Hematopoietic multipotent progenitor cell treated with erythropoietin and hydrocortisone succinate and interleukin-3 and kit ligand, for 6 days (in vitro differentiated cells): ENCODE measurements at regions not wholly inside any gene's neighbourhood (a gene's known extent, or its start where the extent isn't known, plus 50 kb on each side); places are given as distances from the start of the nearest gene placed in this dataset.
"Not testable (repeated sequence)": the region's sequence is repeated elsewhere in the genome, so short reads cannot be mapped to it uniquely, and the experiment has no call there.

Experiments used
- DNase-seq: peaks from one replicate; pipeline ENCODE4 v3.0.0-alpha.2; 2015

DNA sequence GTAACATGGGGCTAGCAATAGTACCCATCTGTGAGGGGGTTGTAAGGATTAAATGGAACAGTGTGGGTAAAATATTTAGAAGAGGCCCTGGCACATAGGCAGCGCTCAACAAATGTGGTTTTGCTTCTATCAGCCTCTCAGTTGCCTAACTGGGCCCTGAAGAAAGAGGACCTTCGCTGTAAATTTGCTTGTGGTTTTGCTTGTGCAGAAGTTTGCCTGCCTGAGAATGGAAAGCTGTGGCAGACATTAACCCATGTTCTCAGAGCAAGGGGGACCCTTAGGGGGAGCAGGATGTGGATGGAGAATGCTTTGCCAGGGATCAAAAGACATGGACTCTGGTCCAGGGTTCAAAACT, 160.1 kb downstream of the BRMS1L start:
- peak; percentile 3 for DNase-seq

DNA sequence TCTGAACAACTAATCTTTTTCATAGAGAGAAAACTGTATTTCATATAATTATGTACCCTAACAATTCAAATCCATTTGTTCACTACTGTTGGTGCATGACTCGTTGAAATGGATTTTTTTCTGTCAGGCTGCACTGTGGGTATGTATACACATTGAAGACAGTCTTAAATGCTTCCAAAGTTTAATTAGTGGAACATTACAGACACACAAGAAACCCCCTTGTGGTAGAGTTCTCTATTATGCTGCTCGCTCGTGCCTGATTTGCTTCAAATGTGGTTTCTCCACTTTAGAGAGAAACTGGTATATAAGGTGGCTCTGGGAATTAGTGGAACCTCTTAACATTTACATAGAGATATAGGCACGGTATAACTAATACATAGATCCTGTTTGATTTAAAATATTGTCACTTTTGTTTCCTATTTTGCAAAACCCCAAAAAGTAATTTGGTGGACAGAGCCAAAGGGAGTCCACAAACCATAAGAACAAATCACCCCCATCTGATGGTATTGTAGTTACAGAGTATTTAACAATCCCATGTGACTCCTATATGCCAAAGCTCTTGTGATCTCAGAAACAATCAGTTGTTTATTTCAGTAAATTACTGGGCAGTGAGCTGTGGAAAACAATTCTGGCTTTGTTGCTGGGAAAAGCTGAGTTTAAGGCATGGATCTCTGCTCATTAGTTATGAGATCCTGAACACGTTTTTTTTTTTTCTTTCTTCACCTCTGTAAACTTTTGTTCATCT, 159.5 kb downstream of the BRMS1L start:
- no peak for DNase-seq

DNA sequence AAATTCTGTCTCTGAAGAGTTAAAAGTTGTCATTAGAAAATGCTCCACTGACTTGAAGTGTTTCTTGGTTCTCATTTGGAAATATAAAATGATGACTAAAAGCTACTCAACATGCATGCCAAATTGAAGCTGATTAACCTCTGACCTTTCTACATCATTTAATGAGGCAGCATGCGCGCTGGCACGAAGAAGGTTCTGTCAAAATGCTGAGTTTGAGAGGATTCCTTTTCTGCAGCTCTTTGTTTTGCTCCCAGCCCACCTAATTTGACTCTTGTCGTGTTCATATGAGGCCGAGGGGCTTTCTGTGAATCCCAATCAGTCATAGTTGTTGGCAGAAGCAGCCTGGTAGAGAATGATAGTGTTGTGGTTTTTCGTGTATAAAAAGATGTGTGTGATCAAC, 153.4 kb downstream of the BRMS1L start:
- DNase-seq = no peak

DNA sequence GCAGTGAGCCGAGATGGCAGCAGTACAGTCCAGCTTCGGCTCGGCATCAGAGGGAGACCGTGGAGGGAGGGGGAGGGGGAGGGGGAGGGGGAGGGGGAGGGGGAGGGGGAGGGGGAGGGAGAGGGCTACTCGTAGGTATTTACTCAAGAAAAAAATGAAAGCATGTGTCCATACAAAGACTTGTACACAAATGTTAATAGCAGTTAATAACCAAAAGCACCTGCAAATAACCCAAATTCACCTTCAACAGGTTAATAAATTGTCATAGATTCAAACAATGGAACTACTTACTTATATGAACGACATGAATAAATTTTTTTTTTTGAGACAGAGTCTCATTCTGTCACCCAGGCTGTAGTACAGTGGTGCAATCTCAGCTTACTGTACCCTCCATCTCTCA, 152.4 kb downstream of the BRMS1L start:
- DNase-seq = no peak

DNA sequence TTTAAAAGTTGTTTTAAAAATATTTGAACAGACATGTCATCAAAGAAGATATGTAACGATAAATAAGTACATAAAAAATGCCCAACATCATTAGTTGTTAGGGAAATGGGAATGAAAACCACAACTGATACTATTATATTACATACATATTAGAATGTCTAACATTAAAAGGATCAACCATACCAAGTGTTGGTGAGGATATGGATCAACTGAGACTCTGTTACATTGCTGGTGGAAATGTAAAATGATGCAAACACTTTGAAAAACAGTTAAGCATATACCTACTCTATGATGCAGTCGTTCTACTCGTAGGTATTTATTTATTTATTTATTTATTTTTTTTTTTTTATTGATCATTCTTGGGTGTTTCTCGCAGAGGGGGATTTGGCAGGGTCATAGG, 149.7 kb downstream of the BRMS1L start:
- no peak for DNase-seq

DNA sequence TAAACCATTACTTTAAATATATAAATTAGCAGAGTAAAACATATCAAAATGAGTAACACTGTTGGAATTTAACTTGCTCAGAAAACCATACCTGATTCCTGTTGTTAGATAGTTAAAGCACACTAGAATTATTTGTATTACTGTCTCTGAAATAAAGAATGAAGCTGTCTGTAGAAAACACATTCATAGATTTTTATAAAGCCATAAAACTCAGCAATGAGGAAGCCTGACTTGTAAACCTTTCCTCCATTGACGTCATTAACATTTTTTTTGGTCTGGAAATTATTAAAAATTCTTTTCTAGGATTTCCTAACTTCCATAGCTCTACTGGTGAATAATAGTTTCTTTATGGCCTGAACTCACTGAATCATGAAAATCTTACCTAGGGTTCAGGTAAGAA, 147.6 kb downstream of the BRMS1L start:
- no peak for DNase-seq

DNA sequence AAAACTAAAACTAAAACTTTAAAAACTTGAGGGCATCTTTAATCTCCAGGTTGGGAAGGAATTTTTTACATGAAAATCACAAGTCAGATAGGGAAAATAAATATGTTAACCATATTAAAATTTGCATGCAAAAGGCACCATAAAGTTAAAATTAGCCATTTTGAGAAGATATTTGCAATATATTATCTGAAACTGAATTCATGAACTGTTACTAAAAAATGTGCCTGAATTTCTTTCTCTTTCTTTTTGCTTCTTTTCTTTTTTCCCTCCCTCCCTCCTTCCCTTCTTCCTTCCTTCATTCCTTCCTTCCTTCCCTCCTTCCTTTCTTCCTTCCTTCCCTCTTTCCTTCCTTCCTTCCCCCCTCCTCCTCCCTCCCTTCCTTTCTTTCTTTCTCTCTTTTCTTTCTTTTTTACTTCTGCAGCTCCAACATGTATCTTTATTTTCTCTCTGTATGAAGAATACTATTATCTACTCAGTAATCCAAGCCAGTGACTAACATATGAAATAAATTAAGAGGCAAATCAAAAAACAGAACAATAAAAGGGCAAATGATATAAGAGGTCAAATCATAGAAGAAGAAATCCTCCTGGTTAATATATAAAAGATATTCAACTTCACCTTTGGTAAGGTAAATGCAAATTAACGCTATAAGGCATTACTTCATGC, 146.0 kb downstream of the BRMS1L start:
- no peak for DNase-seq

DNA sequence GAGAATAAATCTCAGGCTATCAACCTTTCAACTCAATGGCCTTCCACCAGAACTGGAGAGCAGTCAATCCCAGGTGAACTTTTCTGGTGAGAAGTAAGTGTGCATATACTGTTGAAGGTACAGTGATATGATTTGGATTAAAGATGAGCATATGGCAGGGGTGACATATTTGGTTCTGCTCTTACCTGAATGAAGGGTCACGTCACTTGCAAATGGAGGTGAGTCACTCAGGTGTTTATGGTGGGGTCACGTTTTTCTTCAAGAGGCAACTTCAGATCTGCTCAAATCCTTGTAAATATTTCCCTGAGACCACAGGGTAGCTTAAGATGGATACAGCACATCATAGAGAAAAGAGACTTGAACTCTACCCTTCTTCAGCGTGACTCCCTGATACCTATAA, 143.2 kb downstream of the BRMS1L start:
- no peak for DNase-seq

DNA sequence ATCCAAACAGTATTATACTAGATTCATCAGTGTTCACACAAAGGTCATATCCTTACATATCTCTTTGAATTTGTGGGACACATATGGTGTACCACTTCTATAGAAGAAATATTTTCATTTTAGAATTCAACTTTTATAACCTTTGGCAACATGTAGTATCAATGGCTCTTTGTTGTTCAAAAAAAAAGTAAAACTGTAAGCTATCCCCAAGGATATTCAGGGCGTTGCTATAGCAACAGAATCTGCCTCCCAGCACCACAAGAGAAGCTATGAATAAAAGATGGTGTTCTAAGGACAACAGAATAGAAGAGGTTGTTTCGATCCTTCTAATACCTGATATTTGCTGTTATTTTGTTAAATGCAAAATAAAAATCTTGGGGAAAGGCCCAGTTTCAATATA, 139.3 kb downstream of the BRMS1L start:
- DNase-seq = no peak

DNA sequence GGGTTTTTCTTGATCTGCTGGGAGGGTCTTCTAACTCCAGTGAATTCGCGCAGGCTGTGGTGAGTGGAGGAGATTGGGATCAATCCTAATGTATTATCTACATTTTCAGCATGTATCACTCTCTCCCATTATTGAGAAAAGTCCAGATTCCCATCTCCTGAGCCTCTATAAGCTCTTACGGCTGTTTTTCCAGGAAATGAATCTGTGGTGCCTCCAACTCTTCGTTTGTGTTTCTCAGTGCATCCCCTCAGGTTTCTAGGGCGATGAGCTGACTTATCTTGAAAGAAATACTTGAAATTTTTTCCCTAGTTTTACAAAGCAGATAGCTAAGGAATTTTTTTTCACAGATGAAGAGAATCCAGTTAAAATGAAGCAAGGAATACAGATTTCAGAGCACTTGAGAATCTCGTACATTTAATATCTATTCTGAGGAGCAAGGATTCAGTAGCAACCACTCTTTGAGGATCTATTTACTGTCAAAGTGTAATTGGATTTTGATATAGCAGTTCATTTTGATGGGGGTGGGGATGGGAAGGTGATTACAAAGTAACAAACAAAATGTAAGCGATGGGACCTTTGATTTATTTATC, 138.7 kb downstream of the BRMS1L start:
- DNase-seq = no peak

DNA sequence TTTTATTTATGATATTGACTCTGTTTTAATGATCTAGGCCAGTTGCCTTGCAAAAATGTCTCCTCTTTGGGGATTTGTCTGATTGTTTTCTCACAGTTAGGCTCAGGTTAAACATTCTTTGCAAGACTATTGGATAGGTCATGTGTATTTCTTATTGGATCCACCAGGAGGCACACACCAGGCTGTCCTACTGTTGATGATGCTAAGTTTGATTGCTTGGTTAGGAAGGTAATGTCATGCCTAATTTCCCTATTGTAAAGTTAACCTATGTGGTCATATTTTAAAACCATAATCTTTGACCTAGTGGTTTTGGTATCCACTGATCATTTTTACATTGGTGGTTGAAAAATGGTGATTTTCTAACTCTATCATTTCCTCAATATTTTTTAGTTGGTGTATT, 137.1 kb downstream of the BRMS1L start:
- peak; percentile 24 for DNase-seq

DNA sequence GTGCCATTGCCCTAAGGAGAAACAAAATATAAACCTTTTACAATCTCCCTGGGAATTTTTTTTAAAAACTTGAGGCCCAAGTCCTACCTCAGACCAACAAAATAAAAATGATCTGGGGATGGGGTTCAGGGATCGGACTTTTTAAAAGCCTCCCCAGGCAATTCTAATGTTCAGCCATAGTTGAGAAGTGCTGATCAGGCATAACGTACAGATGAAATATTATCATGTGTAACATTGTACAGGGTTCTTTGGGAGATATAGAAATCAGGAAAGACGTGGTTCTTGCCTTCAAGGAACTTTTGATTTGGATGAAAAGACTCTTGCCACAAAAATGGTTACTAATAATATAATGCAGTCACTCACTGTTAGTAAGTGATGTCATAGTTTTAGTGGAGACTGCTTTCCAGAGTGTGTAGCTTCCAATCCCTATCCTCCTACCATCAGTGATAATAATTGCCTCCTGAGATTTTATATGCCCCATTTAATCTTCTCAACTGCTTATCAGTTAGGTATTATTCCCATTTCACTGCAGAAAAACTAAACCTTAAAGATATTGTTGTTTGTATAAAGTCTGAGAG, 135.6 kb downstream of the BRMS1L start:
- DNase-seq = no peak

DNA sequence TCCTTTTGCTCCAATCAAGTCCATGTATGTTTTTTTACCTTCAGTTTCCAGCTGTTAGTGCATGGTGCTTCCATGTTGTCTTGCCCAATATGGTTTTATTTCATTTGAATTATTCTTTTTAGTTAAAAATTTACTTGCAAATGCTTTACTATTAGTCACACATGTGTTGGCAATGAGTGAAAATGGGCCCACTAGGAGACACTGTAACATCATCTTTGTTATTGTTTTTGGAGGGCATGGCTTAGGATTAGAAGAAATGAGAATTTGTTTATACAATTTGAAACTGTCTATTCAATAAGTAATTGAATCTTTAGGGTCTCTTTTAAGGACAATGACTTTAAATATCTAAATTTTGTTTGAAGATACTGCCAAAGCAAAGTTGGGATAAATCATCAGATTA, 133.7 kb downstream of the BRMS1L start:
- DNase-seq = no peak

DNA sequence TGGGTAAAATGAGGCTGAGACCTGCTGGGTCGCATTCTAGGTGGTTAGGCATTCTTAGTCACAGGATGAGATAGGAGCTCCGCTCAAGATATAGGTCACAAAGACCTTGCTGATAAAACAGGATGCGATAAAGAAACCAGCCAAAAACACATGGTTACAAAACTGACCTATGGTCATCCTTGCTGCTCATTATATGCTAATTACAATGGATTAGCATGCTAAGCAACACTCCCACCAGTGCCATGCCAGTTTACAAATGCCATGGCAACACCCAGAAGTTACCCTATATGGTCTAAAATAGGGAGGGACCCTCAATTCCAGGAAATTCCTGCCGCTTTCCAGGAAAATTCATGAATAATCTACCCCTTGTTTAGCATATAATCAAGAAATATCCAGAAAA, 132.4 kb downstream of the BRMS1L start:
- no peak for DNase-seq

DNA sequence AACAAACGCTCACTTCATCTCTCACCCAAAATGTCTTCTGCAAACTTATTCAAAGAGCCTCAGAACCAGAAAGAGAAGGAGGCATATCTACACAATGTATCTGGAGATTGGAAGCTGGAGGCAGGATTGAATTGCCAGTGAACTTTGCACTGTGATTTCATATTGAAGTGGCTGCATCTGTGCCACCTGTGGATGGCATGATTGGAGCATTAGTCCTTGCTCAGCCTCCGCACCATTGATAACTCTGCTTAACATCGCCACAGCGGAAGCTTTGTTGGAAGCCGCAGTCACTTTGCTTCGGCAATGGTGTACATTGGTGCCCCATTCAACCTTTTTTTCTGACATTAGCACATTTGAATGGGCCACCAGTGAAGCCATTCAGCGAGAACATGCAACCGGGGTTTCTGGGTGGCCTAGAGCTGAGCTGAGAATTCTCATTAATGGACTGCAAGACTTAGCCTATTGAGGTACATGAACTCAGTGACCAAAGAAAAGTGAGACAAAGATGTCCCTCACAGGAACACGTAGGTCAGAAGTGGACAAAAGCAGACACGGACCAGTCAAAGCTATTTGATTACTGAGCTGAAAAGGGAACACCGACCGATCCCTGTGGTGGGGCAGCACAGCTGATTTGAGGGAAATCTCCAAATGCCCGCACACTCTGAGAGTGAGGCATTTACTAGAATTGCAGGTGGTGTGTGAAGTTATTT, 130.4 kb downstream of the BRMS1L start:
- DNase-seq = no peak

DNA sequence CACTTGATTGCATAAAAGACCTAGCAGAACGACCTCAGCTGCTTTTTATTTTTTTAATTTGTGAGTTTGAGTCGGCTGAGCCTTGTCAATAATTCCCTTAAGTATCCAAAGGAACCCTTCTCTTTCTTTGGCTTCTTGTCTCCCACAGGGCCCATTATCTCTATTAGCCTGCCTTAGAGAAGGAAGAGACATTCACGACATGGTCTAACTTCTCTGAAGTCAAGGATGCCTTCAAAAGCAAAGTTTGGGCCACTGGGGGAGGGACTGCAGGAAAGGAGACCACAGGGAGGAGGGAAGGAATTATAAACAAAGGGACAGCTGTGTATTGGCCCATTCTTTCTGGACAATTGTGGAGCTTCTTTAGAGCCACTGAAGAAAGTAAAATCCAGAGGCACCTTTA, 126.4 kb downstream of the BRMS1L start:
- DNase-seq = no peak

DNA sequence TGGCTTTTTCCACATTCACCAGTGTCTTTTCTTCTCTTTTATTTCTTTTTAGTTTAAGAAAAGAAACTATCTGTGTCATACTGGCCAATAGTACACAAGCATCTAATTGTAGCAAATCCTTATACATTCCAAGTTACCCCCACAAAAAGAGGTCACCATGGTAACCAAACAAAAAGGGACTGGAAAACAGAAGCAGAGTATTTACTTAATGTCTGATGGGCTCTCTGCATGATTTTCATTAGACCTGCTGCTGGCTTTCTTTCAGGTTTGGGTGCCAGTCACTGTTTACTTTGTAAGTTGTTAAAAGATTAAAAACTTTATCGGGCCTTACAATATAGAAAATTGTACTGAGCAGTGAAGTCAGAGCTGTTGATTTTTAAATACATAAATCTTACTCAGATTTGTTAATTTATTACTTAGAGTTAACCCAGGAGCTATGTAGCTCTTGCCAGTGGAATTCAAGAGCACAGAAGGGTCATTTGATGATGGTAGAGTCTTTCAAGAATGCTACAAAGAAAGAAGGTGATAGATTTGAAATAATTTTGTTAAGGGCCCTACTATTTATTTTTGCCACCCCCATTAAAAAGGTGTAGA, 123.9 kb downstream of the BRMS1L start:
- no peak for DNase-seq

DNA sequence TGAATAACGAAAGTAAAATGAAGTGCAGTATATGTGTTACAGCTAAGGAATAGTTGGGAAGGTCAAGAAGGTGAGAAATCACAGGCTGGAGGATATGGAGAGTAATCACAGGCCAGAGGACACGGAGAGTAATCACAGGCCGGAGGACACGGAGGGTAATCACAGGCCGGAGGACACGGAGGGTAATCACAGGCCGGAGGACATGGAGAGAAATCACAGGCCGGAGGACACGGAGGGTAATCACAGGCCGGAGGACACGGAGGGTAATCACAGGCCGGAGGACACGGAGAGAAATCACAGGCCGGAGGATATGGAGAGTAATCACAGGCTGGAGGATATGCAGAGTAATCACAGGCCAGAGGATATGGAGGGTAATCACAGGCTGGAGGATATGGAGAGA, 121.8 kb downstream of the BRMS1L start:
- not testable (repeated sequence) for DNase-seq

DNA sequence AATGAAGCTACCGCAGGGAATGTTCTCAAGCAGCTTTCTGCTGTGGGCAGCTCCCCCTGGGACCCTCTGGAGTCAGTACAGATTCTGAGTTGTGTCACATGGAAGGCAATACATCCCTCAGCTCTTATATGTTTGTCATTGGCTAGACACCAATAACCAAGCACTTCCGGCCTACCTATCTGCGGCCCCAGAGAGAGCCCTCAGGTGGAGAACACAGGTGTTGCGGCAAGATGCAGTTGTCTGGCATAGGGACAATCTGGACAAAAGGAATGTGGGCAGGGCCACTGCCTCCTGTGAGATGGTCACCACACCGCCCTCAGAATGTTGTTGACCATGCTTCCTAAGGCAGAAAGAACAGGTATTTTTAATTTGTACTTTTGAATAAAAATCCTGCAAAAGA, 118.7 kb downstream of the BRMS1L start:
- DNase-seq = peak; percentile 12

DNA sequence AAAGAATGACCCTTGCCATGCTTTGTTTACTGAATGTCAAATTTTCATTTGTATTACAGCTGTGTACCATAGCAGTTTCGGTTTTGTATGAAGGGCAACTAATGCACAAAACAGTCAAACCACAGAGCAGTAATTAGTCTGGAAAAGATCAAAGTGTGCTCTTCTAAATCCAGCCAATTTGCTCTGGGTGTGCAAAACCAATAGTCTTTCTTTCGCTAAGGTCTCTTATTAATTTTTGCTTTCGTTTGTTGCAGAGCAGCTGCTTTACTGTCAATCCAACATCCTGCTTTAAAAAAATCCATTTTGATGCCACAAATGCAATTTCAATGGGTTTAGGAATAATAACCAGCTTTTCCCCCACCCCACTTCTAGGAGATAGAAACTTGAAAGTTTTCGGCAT, 114.2 kb downstream of the BRMS1L start:
- DNase-seq = no peak

DNA sequence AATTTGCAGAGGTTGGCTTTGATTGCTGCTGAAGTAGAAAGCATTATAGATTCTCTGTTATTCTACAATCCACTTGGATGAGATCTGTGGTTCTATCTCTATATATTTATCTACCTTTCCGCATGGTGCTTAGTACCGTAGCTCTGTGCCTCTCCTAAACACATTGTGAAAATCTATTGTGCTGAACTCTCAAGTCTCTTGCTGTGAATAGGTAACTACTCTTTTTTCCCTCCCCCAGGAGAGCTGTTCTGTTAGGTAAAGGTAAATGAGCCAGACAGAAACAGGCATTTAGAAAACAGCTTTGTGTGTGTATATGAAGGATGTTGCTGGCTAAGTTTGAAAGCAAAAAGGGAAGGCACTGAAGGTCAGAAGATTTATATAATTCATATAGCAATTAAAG, 112.6 kb downstream of the BRMS1L start:
- DNase-seq = no peak

DNA sequence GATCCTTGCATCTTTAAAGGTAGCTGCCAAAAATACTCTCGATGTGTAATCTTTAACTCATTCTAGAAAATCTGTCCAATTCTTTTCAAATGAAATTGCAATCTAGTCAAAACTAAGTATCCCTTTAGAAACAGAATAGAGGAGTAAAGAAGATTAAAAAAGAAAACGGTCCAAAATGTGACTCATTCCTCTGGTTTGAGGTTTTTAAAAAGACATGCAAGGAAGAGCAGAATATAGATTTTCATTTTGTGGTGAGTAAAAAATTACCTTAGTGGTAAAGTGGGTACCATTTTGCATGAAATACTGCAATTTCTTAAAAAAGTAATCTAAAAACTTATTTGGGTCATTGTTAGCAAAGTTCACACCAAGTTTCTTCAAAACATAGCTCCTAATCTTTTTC, 108.4 kb downstream of the BRMS1L start:
- DNase-seq = no peak

DNA sequence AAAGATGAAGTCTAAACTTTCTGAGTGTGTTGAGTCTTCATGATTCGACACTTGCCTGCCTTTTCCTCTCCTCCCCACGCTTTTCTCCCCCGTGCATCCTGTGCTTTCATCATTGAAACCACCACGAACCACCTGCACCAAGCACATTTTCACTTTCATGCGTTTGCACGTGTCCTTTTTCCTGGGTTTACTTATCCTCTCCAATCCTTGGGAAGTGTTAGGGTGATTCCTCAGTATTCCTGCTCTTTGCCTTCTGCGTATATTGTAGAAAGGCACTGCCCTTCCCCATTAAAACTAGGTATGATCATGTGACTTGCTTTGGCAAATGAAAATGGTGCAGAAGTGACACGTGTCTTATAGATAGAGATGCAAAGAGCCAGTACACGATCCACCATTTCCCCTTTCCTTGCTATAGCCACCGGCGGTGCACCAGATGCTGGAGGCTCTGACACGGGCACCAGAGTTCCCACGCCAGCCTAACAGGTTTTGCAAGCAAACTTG, 106.6 kb downstream of the BRMS1L start:
- DNase-seq = no peak
